GM12874 (cell line): ENCODE measurements at regions not wholly inside any gene's neighbourhood (a gene's known extent, or its start where the extent isn't known, plus 50 kb on each side); places are given as distances from the start of the nearest gene placed in this dataset.
A peak's percentile ranks its signal among the peaks of the same experiment; 100 is the strongest.

ENCODE experiments used
- TF ChIP-seq, protein P1 (sequence below): IDR thresholded peaks from 2 replicates; pipeline ENCODE4 v1.5.1; 2011; ENCODE audit warnings: low read depth, mild to moderate bottlenecking, control low read depth, low read length, moderate library complexity; ENCODE audit not compliant: insufficient read depth

DNA sequence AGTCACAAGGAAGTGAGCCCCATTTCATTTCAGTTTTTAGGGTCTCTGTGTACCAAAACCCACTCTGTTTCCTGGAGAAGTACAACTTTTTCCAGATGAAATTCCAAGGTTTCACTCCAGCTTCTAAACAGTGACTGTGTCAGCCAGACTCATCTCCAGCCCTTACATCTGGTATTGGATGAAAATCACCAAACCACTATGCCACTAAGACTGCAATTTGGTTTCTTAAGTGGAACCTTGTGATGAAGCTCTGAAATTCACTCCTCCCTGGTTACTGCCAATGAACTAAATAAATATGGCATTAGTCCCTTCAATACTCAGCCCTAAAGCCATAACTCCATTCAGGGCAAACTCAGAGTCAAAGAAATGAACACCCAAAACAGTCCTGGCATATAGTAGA is 211.2 kb upstream of the DAPK1 start:
- TF ChIP-seq, protein P1, sequence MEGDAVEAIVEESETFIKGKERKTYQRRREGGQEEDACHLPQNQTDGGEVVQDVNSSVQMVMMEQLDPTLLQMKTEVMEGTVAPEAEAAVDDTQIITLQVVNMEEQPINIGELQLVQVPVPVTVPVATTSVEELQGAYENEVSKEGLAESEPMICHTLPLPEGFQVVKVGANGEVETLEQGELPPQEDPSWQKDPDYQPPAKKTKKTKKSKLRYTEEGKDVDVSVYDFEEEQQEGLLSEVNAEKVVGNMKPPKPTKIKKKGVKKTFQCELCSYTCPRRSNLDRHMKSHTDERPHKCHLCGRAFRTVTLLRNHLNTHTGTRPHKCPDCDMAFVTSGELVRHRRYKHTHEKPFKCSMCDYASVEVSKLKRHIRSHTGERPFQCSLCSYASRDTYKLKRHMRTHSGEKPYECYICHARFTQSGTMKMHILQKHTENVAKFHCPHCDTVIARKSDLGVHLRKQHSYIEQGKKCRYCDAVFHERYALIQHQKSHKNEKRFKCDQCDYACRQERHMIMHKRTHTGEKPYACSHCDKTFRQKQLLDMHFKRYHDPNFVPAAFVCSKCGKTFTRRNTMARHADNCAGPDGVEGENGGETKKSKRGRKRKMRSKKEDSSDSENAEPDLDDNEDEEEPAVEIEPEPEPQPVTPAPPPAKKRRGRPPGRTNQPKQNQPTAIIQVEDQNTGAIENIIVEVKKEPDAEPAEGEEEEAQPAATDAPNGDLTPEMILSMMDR = no peak

DNA sequence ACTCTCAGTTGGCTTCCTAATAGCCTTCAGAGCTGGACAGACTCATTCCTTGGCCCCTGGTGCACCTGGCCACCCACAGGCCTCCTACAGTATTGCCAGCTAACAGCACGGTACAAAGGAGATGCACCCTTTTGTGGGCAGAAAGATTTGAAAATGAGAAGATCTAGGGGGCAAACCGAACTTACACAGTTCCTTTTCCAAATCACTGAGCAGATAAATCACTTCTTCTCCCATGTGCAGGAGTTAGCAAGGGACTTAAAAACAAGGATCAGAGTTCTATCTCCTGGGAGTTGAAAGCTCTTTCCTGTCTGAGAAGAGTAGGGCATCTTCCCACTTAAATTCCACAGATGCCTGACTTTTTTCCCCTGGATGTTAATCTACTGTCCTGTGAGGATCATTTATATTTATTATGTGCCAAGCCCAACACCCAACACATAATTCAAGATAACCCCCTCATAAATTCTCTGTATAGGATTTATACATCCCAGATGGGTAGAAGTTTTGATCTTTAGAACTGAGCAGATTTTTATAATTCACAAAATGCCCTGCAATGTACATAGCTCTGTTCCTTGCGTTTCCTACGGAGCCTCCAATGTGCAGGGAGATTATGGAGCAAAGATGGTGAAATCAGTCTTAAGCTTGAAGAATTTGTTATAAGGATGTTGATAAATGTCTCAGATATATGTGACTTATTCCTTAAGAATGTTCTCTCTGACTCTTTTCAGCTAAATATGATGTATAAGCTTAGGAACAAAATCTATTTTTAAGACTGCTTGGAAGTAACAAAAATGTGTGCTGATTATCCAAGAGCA is 207.2 kb upstream of the DAPK1 start:
- TF ChIP-seq, protein P1 = 0 out of 2 replicates have a peak, but pooled peaks have one; percentile 18

DNA sequence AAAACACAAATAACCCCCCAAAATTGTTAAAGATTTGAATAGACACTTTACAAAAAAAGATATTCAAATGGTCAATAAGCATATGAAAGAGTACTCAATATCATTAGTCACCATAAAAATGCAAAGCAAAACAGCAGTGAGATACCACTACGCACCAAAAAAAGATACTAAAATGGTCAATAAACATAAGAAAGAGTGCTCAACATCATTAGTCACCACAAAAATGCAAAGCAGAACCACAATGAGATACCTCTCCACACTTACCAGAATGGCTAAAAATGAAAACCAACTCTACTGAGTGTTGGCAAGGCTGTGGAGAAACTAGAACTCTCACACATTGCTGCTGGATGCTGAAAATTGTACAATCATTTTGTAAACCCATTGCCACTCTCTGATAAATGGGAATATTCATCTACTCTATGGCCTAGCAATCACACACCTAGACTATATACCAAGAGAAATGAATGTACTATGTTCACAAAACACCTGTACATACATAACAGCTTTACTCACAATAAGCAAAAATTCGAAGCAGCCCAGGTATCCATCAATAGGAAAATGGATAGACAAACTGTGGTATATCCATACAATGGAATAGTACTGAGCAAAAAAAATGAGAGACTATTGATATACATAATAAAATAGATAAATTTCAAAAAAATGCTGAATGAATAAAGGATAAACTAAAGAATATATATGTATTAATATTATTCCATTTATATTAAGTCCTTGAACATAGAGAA is 205.0 kb upstream of the DAPK1 start:
- TF ChIP-seq, protein P1 = no peak

DNA sequence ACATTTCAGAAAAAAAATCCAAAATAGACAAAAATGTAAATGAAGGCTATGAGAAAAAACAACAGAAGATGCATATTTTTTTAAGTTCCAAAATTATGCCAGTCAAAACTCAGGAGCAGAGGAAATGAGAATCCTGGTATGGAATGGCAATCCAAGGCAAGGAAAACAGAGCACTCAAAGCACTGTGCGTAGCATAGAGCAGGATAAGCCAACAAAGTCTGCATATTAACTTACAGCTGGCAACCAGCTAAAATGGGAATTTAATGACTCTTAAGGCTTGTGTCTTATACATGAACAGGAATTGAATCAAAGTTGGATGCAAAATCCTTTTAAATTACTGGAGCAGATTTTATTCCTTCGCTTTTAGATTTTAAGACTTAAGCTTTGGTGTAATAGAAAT is 203.5 kb upstream of the DAPK1 start:
- TF ChIP-seq, protein P1 = no peak

DNA sequence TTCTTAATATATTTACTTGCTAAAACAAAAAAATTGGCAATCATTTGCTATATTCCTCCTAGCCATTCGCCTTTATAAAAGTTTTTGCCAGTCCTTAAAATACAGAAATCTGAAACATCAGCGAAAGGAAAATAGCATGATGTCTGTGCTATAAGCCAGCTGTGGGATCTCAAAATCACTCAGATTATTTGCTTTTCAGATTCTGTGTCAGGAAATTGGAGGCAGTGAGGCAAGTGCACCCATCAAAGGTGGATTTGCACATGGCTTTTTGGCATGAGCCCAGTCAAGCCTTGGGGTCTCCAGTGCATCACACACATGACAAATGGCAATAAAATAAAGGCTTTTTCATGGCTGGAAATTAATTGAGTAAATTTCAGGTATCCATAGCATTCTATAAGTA is 196.8 kb upstream of the DAPK1 start:
- TF ChIP-seq, protein P1 = no peak

DNA sequence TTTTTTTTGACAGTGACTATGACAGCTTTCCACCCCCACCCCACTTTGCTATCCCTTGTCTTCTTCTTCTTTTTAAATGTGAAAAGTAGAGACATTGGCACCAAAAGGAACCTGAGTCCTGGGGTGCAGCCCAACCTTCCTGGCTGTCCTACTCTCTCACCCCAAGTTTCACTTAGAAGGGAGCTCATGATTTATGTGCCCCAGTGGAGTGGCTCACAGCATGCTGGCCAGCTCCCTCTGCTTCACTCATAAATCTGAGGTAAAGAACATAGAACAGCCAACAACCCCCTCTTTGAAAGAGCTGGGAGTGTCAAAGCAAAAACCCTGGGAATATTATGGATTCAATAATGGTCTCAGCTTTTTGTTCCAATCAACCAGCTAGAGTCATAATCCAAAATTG is 196.3 kb upstream of the DAPK1 start:
- TF ChIP-seq, protein P1 = no peak

DNA sequence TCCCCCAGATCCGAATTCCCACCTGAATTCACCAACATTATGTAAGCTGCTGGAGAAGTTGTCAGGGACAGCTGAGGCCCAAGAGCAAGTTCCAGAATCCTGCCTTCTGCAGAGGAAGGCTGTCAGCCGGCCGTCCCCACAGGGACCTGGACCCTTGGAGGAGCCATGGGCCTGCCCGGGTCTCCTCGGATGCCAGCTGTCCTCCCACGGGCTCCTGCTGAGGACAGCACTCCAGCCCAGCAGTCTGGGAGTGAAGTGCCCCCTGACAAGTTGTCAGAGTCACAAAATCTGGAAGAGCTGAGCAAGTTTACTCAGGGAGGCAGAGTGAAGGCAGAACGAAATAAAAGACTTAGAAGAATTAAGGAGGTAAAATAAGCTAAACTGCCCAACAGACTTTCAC is 192.5 kb upstream of the DAPK1 start:
- TF ChIP-seq, protein P1 = no peak
